ENCODE measurements at regions not wholly inside any gene's neighbourhood (a gene's known extent, or its start where the extent isn't known, plus 50 kb on each side); places are given as distances from the start of the nearest gene placed in this dataset.

DNA sequence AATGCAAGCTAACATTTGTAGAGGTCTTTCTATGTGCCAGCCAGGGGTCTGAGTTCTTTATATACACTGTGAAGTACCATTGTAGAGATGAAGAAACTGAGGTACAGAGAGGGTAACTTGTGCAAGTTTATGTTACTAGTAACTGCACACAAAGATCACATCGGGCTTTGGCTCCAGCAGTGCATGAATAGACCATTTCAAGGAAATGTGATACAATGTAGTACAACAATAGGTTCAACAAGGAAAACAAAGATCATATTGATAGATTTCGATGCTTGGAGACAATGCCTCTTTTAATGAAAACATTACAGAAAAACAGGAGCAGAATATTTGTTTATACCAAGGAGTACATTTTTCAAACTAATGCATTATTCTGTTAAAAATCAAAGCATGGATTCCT, 115.3 kb downstream of the POLR2M start:
- DNase-seq (ENCODE audit: low read depth in 2 of 3, low spot score in 2 of 3) = no peak

DNA sequence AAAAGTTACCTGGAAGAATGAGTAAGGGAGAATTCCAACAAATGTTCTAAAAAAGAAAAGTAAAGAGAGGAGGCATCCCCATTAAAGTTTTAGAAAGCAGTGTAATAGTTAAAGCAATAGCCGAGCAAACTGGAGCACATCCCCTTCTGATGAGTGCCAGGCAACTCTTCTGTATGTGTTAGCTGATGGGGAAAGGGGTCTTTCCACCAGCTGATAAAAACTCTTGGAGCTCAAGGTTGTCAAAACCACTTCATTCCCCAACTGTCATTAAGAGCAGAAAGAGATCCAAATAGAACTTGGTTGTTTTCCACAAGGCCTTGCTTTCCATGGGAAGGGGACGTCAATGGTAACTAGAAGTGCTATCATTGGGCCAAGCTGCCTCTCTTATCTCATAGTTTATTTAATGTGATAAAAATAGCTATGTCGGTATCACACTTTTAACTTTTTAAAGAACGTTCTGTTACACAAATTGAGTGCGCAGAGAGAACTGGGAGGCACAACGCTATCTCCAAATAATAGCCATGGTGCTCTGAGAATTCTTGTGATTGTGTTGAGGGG, 116.9 kb downstream of the POLR2M start:
- DNase-seq (ENCODE audit: low read depth in 2 of 3, low spot score in 2 of 3) = no peak

DNA sequence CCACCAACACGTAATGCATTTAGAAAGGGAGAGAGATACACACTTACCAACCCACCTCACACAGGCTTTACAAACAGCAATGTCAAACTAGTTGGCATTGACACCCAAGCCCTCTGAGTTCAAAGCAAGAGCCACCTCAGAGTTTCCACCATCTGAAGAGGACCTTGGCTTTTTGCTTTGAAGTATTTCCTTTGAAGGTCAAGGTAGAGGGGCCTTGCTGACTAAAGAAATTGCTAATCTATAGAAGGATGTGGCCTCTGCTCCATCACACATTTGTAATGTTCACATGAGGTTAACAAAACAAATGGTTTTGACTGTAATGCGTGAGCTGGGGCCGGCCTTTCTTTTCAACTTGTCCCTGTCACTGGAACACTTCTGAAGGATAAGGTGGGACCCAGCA, 117.7 kb downstream of the POLR2M start:
- no peak for DNase-seq (ENCODE audit: low read depth in 2 of 3, low spot score in 2 of 3)

DNA sequence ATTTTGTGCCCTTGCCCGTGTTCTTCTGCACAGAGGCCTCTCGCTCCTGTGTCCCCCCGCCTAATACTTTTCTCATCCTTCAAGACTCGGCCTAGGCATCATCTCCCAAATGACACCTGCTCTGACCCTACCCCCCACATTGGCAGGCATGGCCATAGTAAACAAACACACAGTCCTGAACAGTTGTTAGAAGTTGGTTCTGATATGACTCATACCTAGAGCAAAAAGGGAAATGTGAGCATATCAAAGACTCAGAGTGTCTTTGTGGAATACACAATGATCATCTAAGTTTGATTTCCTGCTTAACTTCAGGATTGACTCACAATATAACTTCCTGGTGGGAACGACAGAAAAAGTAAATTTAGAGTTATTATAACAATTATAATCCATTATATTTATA, 120.5 kb downstream of the POLR2M start:
- DNase-seq (ENCODE audit: low read depth in 2 of 3, low spot score in 2 of 3) = no peak

DNA sequence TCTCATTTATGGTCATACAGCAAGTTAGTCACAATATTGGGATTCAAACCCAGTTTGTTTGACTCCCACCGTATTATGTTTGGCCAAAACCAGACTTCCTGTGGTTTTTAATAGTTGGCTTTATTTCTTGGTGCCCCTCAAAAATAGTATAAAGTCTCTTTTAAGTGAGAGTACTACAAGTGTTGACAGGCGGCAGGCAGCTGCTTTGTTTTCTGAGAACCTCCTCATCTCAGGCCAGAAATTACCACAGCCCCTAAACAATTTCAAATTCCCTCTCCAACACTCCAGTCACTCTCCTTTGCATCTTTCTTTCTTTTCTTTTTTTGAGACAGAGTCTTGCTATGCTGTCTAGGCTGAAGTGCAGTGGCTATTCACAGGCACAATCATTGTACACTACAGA, 121.5 kb downstream of the POLR2M start:
- no peak for DNase-seq (ENCODE audit: low read depth in 2 of 3, low spot score in 2 of 3)

DNA sequence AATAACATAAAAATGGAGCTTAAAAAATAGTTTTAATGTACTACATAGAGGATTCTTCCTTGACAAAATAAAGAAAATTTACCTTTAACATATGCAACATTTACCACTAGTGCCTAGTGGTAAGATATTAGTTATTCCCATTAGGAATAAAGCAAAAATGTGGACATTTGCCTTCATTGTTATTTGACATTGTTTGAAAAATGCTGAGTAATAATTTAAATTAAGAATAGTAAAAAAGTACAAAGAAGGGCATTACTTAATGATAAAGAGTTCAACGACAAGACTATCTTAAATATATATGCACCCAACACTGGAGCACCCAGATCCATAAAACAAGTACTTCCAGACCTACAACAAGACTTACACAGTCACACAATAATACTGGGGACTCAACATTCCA, 125.7 kb downstream of the POLR2M start:
- no peak for DNase-seq (ENCODE audit: low read depth in 2 of 3, low spot score in 2 of 3)

DNA sequence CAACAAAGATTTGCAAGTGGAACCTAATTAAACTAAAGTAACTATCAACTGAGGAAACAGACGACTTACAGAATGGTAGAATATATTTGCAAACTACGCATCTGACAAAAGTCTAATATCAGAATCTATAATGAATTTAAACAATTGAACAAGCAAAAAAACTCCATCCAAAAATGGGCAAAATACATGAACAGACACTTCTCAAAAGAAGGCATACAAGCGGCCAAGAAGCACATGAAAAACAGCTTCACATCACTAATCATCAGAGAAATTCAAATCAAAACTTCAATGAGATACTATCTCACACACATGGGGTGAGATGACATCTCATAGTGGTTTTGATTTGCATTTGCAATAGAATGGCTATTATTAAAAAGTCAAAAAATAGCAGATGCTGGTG, 128.6 kb downstream of the POLR2M start:
- DNase-seq (ENCODE audit: low read depth in 2 of 3, low spot score in 2 of 3) = no peak

DNA sequence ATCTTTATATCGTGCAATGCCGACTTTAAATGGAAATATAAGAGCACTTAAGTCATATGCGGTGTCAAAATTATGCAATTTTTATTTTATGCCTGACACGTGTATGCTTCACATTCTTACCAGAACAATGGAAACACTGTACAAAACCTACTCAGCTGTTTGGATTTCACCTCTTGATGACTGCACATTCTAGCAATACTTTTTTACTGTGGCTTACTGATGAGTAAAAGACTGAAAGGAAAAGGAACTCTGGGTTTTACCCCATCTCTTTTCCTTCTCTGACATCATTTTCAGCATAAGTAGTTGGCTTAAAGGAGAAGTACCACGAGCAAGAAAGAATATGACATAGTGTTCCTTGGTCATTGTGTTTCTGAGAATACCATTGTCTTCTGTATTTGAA, 142.8 kb downstream of the POLR2M start:
- no peak for DNase-seq (ENCODE audit: low read depth in 2 of 3, low spot score in 2 of 3)

DNA sequence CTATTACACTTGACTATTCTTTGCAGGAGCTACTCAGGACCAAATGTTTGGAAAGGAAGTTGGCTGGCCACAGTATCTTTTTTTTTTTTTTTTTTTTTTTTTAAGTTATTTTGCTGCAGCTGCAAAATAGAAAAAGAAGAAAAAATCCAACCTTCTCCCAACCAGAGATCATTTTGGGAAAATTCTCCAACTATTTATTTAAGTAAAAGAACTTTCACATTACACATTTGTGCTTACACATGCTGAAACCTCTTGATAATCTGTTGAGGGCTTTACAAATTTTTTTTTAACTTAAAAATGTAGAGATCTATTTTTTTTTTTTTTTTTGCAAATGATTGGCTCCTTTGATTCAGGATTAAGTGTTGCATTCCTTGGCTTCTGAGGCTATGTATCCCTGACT, 148.0 kb downstream of the POLR2M start:
- no peak for DNase-seq (ENCODE audit: low read depth in 2 of 3, low spot score in 2 of 3)

DNA sequence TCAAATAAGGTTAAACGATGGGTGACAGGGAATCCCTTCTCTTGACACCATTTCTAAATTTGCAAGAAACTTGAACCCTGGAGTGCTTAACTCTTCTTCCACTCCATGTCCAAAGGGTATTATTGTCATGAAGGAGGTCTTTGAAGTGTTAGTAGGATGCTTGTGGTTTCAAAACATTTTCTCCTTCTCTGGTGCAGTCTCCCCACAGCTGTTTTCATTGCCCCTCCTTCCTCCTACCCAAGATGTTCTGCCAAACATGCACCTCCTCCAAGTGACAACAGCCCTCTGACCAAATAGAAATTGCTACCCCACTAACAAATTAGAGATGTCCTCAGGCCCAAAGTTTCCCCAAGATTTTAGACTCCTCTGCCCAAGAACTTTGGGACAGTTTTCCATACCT, 151.4 kb downstream of the POLR2M start:
- no peak for DNase-seq (ENCODE audit: low read depth in 2 of 3, low spot score in 2 of 3)

DNA sequence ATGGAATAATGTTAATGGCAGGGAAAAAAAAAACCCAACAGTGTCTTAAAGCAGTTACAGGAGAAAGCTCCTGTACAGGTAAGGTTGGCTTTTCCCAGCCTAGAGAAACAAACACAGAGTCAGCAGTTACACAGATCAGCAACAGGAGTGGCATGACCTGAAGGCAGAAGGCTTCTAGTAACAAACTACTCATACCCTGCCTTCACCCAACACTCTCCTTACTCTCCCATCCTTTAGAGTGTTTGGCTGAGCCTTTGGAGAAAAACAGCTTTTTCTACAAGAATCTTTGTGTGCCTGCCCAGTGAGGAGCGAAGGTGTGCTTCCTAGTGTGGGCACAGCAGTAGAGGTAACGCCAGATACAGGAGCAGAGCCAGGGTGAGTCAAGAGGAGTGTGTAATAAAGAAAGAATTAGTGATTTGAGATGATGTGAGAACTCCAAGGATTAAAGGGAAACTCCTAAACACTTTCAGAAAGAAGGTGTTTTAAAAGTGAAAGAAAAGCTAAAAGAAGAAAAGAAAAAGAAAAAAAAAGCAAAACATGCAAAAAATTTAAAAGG, 152.7 kb downstream of the POLR2M start:
- DNase-seq (ENCODE audit: low read depth in 2 of 3, low spot score in 2 of 3) = no peak

DNA sequence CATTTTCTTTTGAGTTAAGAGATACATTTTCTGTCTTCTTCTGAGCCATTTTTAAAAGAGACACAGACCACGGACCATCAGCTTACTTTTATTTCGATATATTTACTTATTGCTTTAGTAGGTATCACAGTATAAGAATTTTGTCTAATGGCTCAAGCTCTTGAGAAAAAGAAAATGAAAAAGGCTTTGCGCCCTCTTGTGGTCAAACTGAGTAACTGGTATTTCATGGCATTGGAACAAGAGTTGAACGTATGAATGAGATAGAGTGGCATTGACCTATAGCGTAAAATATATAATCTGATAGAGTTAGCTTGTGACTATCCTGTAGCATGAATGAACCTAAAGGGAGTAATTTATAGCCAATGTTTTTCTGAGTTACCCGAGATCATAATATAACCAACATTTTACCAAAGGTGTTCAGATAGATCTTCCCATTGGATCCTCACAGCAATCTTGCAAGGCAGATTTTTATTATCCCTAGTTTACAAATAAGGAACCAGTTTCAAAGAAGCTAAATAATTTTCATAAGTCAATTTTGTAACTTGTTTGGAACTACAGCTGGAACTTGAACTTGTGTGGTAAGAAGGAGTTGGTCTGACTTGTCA, 154.6 kb downstream of the POLR2M start:
- DNase-seq (ENCODE audit: low read depth in 2 of 3, low spot score in 2 of 3) = no peak

DNA sequence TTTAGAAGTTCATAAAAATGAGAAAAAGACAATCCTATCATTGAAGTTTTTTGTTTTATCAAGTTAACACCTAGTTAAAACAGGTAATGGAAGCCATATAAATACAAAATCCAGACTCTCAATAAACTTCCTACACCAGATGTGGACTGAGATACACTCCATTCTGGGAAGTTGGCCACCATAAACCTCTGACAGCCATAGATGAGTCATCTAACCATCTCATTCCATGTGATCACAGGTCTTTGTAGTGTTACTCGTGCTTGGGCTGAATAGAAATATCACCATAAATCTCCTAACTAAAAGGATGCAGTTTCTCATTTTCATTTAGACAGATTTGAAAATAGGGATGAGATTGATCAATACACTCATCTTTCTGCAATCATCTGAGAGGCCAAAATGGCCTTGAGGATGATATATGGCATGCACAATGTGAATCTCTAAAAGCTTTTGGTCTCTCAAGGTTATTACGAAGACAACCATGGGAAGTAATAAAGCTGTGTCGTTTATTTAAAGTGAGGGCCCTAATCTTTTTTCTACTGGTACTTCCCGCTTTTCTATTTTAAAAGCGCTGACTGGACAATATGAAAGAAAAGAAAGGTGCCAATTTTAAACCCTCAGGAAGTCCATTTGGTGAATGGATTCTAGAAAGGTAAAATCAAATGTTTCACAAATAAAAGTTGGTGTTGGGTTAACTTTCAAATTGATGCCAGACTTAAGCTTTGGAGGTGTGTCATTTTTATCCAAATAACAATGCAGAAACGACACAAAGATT, 155.5 kb downstream of the POLR2M start:
- DNase-seq (ENCODE audit: low read depth in 2 of 3, low spot score in 2 of 3) = no peak

DNA sequence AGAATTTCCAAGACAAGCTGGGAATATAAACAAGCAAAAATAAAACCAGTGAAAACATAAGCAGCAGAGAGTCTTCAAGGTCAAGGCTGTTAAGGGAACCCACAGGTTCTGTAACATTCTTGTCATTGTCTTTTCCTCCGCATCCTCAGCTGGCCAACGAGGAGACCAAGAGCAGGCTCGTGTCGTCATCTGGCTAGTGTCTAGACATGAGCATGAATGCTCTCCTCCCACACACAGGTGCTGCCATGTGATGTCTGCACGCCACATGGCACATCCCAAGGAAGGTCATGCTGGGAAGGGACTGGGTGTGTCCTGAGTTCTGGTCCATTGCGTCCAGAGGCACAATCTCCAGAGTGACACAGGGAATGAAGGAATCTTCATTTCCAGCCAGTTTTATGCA, 156.2 kb downstream of the POLR2M start:
- no peak for DNase-seq (ENCODE audit: low read depth in 2 of 3, low spot score in 2 of 3)

DNA sequence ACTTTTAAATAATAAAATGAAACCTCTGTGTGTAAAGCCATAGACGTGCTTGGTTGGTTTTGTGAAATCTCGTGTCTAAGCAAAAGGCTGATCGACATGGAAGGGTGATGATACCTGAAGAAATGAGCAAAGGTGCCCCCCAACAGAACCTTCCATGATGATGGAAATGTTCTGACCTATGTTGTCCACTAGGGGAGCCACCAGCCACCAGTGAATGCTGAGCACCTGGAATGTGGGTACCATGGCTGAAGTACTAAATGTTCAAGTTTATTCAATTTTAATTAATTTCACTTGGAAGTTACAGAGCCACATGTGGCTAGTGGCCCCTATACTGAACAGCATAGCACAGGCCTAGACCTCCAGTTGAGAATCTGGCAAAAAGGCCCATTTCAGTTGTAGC, 158.8 kb downstream of the POLR2M start:
- DNase-seq (ENCODE audit: low read depth in 2 of 3, low spot score in 2 of 3) = no peak

DNA sequence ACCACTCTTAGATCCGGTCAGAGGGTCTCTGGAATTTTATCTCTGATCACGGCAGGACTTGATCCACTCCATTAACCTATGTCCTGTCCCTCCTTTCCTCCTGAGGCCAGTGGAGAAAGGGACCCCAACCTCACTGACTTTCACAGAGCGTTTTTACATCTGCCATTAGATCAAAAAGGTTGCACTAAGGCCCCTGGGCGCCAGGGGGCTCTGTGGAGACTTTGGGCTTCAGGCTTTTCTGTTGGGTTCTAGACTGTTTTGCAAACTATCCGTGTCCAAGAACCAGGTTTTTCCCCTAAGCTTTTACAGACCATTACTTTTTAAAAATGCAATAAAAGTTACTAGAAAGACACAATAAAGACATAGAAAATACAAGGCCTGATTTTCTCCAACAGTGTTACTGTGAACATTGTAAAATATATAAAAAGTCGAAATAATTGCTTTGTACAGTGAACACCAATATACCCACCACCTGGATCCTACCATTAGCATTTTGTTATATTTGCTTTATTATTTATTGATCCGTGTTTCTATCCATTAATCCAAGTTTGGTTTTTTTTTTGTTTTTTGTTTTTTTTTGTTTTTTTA, 159.7 kb downstream of the POLR2M start:
- DNase-seq (ENCODE audit: low read depth in 2 of 3, low spot score in 2 of 3) = peak in 2 of 3 experiments; percentile 3 to 31

DNA sequence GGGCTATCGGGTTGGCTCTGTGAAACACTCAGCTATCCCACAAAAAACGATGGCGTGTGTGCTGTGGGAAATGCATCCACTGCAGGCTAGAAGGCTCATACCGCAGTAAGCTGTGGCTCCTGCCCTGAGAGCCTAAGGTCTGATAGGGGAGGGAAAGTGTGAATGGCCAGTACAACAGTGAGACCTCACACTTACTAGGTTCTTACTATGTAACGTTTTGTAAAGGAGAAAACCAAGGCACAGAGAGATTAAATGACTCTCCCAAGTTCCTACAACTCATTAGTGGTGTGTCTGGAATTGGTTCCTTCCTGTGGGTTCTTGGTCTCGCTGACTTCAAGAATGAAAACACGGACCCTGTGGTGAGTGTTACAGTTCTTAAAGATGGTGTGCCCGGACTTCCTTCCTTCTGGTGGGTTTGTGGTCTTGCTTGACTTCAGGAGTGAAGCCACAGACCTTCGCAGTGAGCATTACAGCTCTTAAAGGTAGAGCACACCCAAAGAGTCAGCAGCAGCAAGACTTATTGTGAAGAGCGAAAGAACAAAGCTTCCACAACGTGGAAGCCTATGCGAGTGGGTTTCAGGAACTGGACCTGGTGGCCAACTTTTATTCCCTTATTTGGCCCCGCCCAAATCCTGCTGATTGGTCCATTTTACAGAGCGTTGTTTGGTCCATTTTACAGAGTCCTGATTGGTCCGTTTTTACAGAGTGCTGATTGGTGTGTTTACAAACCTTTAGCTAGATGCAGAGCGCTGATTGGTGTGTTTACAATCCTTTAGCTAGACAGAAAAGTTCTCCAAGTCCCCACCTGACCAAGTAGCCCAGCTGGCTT, 161.7 kb downstream of the POLR2M start:
- no peak for DNase-seq (ENCODE audit: low read depth in 2 of 3, low spot score in 2 of 3)

DNA sequence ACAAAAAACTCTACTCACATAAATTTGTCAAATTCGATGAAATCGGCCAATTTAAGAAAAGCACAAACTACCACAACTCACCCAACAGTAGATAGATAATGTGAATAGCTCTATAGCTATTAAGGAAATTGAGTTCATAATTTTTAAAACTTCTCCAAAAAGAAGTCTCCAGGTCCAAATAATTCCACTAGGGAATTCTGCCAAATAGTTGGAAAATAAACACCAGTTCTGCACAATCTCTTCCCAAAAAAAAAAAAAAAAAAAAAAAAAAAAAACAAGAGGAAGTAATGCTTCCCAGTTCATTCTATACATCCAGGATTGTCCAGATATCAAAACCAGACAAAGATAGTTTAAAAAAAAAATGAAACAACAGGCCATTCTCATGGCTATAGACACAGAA, 164.2 kb downstream of the POLR2M start:
- no peak for DNase-seq (ENCODE audit: low read depth in 2 of 3, low spot score in 2 of 3)

DNA sequence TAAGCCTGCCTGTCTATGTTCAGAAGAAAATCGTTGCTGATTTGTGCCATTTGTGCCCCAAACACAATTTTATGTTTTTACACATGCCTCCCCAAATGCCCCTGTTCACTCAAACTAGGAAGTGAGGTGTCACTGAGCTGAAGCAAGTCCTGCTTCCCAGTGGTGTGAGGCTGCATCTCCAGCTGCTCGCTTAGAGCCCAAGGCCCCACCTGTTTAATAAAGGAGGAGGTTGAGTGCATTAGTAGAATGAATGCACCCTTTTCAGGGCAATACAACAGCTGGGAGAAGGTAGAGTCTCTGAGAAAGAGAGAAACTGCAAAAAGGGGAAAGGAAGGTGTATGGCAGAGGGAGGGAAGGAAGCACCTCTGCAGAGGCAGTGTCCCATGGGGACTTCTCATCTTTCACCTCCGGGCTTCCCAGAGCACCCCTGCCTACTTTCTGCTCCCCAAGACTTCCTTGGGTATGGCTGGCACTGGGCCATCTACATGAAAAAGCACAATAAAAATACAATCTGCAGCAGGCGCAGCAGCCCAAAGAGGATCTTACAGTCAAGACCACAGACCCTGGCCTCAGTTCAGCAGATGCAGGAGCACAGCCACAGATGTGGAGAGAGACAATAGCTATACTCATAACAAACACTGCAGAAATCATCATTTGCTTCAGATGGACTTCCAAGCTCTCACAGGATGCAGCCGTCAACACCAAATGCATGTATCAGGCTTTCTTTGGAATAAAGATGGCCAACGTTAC, 165.9 kb downstream of the POLR2M start:
- no peak for DNase-seq (ENCODE audit: low read depth in 2 of 3, low spot score in 2 of 3)

DNA sequence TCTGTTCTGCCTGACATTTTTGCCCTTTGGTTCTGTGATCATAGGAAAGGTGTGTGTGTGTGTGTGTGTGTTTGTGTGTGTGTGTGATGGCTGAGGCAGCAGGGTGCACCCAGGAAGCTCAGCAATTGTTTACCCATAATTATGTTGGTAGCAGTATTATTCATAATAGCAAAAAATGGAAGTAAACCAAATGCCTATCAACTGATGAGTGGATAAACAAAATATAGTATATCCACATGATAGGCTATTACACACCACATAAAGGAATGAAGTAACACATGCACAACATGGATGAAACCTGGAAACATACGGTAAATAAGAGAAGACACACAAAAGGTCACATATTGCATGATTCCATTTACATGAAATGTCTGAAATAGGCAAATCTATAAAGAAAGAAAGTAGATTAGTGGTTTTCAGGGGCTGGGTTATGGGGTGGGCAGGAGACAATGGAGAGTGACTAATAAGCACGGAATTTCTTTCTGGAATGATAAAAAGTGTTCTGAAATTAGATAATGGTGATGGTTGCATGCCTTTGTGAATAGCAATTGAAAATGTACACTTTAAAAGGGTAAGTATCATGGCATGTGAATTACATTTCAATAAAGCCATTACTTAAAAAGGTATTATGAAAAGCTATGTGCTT, 167.2 kb downstream of the POLR2M start:
- DNase-seq (ENCODE audit: low read depth in 2 of 3, low spot score in 2 of 3) = no peak

Measured in activated CD8-positive, alpha-beta memory T cell treated with anti-CD3 and anti-CD28 coated beads for 48 hours (primary cell).